K562 (cell line): ENCODE measurements at regions not wholly inside any gene's neighbourhood (a gene's known extent, or its start where the extent isn't known, plus 50 kb on each side); places are given as distances from the start of the nearest gene placed in this dataset.

Experiments used
- CAMTA2 ChIP-seq: fragments of 250-450 bp; sonication (Bioruptor Pico); conservative IDR thresholded peaks from 2 replicates; pipeline ENCODE4 v1.5.1; 2022
- CHCHD3 ChIP-seq: fragments of 250-450 bp; sonication (Bioruptor Pico); IDR thresholded peaks from 2 replicates; pipeline ENCODE4 v2.1.2; 2022; ENCODE audit warnings: mild to moderate bottlenecking
- ILK ChIP-seq: fragments of 450-650 bp; IDR thresholded peaks from 2 replicates; pipeline ENCODE4 v1.6.1; 2016; ENCODE audit warnings: missing genetic modification characterization, low read depth, mild to moderate bottlenecking, missing compliant biosample characterization, moderate library complexity, borderline replicate concordance
- MCM2 ChIP-seq: fragments of 450-650 bp; IDR thresholded peaks from 2 replicates; pipeline ENCODE4 v1.6.1; 2017; ENCODE audit warnings: low read depth, mild to moderate bottlenecking
- MIER1 ChIP-seq: fragments of 450-650 bp; IDR thresholded peaks from 2 replicates; pipeline ENCODE4 v1.6.1; 2016; ENCODE audit warnings: antibody characterized with exemption, mild to moderate bottlenecking, low read depth
- NCOA6 ChIP-seq: fragments of 450-650 bp; IDR thresholded peaks from 2 replicates; pipeline ENCODE4 v1.6.1; 2017; ENCODE audit warnings: mild to moderate bottlenecking
- SIX5 ChIP-seq, 2 experiments: IDR thresholded peaks; 2 replicates each; pipeline ENCODE4 v1.6.1; 2011; ENCODE audit warnings: low read length in 2 of 2, borderline replicate concordance in 1 of 2, low read depth in 1 of 2, mild to moderate bottlenecking in 1 of 2, moderate library complexity in 1 of 2; ENCODE audit not compliant: insufficient read depth in 1 of 2
- SP2 ChIP-seq: IDR thresholded peaks from 2 replicates; pipeline ENCODE4 v1.6.1; 2011; ENCODE audit warnings: mild to moderate bottlenecking, low read depth, low read length, moderate library complexity; ENCODE audit not compliant: poor library complexity, severe bottlenecking; ENCODE audit errors: extremely low read depth
- TF ChIP-seq, protein P1 (sequence below): fragments of 450-650 bp; IDR thresholded peaks from 2 replicates; pipeline ENCODE4 v1.6.1; 2016; ENCODE audit warnings: mild to moderate bottlenecking, moderate library complexity
- TF ChIP-seq, protein P2 (sequence below): fragments of 250-450 bp; sonication (Bioruptor Pico); IDR thresholded peaks from 2 replicates; pipeline ENCODE4 v1.8.0; 2021; ENCODE audit warnings: moderate library complexity, mild to moderate bottlenecking, inconsistent platforms

DNA sequence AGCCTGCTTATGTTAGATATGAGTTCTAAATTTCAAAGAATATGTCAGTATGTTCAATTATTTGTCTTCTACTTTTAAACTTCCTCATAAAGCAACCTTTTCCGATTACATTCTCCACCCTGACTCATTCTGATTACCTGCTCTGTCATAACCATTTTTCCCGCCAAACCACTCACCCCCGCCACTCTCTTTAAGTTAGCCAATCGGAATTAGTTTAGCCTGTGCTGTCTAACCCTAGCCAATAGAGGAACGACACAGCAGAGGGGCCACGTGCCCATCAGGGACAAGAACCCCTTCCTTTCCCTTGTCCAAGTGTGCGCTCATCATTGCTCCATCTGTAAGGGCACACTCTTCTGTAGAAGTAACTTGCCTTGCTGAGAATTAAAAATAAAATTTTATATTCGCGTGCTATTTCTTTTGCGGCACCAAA lies 91.4 kb downstream of the CCDC71L start (continued):
- TF ChIP-seq, protein P1, sequence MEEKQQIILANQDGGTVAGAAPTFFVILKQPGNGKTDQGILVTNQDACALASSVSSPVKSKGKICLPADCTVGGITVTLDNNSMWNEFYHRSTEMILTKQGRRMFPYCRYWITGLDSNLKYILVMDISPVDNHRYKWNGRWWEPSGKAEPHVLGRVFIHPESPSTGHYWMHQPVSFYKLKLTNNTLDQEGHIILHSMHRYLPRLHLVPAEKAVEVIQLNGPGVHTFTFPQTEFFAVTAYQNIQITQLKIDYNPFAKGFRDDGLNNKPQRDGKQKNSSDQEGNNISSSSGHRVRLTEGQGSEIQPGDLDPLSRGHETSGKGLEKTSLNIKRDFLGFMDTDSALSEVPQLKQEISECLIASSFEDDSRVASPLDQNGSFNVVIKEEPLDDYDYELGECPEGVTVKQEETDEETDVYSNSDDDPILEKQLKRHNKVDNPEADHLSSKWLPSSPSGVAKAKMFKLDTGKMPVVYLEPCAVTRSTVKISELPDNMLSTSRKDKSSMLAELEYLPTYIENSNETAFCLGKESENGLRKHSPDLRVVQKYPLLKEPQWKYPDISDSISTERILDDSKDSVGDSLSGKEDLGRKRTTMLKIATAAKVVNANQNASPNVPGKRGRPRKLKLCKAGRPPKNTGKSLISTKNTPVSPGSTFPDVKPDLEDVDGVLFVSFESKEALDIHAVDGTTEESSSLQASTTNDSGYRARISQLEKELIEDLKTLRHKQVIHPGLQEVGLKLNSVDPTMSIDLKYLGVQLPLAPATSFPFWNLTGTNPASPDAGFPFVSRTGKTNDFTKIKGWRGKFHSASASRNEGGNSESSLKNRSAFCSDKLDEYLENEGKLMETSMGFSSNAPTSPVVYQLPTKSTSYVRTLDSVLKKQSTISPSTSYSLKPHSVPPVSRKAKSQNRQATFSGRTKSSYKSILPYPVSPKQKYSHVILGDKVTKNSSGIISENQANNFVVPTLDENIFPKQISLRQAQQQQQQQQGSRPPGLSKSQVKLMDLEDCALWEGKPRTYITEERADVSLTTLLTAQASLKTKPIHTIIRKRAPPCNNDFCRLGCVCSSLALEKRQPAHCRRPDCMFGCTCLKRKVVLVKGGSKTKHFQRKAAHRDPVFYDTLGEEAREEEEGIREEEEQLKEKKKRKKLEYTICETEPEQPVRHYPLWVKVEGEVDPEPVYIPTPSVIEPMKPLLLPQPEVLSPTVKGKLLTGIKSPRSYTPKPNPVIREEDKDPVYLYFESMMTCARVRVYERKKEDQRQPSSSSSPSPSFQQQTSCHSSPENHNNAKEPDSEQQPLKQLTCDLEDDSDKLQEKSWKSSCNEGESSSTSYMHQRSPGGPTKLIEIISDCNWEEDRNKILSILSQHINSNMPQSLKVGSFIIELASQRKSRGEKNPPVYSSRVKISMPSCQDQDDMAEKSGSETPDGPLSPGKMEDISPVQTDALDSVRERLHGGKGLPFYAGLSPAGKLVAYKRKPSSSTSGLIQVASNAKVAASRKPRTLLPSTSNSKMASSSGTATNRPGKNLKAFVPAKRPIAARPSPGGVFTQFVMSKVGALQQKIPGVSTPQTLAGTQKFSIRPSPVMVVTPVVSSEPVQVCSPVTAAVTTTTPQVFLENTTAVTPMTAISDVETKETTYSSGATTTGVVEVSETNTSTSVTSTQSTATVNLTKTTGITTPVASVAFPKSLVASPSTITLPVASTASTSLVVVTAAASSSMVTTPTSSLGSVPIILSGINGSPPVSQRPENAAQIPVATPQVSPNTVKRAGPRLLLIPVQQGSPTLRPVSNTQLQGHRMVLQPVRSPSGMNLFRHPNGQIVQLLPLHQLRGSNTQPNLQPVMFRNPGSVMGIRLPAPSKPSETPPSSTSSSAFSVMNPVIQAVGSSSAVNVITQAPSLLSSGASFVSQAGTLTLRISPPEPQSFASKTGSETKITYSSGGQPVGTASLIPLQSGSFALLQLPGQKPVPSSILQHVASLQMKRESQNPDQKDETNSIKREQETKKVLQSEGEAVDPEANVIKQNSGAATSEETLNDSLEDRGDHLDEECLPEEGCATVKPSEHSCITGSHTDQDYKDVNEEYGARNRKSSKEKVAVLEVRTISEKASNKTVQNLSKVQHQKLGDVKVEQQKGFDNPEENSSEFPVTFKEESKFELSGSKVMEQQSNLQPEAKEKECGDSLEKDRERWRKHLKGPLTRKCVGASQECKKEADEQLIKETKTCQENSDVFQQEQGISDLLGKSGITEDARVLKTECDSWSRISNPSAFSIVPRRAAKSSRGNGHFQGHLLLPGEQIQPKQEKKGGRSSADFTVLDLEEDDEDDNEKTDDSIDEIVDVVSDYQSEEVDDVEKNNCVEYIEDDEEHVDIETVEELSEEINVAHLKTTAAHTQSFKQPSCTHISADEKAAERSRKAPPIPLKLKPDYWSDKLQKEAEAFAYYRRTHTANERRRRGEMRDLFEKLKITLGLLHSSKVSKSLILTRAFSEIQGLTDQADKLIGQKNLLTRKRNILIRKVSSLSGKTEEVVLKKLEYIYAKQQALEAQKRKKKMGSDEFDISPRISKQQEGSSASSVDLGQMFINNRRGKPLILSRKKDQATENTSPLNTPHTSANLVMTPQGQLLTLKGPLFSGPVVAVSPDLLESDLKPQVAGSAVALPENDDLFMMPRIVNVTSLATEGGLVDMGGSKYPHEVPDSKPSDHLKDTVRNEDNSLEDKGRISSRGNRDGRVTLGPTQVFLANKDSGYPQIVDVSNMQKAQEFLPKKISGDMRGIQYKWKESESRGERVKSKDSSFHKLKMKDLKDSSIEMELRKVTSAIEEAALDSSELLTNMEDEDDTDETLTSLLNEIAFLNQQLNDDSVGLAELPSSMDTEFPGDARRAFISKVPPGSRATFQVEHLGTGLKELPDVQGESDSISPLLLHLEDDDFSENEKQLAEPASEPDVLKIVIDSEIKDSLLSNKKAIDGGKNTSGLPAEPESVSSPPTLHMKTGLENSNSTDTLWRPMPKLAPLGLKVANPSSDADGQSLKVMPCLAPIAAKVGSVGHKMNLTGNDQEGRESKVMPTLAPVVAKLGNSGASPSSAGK, result peak; percentile 99
- TF ChIP-seq NCOA6 (no peak), CHCHD3 (no peak), ILK (0 out of 2 replicates have a peak, but pooled peaks have one; percentile 74), MIER1 (no peak), MCM2 (no peak), SP2 (no peak), CAMTA2 (CRISPR knock-in tag) (no peak), SIX5 (IDR thresholded peaks at IDR 0.05; ENCODE audit: borderline replicate concordance in 1 of 2, insufficient read depth in 1 of 2, low read depth in 1 of 2, low read length in 2 of 2) (no peak)
- TF ChIP-seq, protein P2, sequence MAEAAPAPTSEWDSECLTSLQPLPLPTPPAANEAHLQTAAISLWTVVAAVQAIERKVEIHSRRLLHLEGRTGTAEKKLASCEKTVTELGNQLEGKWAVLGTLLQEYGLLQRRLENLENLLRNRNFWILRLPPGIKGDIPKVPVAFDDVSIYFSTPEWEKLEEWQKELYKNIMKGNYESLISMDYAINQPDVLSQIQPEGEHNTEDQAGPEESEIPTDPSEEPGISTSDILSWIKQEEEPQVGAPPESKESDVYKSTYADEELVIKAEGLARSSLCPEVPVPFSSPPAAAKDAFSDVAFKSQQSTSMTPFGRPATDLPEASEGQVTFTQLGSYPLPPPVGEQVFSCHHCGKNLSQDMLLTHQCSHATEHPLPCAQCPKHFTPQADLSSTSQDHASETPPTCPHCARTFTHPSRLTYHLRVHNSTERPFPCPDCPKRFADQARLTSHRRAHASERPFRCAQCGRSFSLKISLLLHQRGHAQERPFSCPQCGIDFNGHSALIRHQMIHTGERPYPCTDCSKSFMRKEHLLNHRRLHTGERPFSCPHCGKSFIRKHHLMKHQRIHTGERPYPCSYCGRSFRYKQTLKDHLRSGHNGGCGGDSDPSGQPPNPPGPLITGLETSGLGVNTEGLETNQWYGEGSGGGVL (CRISPR knock-in tag), result peak; percentile 82
